Spleen (tissue), 11 donors: ENCODE measurements at regions not wholly inside any gene's neighbourhood (a gene's known extent, or its start where the extent isn't known, plus 50 kb on each side); places are given as distances from the start of the nearest gene placed in this dataset.
"Not testable (repeated sequence)": the region's sequence is repeated elsewhere in the genome, so short reads cannot be mapped to it uniquely, and the experiment has no call there.

Experiments used
- DNase-seq: peaks from one replicate; pipeline ENCODE4 v3.0.0-alpha.2; 2020
- H3K27ac ChIP-seq, 8 donors: fragments of 200-600 bp; sonication (generic) in 7 of 8; 1 replicate in 4 of 8; 2 replicates in 4 of 8; pipeline versions ENCODE4 v1.5.0 to v1.8.0; 2016 to 2021; ENCODE audit warnings: inconsistent platforms in 4 of 8, mild to moderate bottlenecking in 4 of 8, moderate library complexity in 1 of 8
- H3K27me3 ChIP-seq, 7 donors: fragments of 200-600 bp; sonication (generic) in 6 of 7; replicated peaks in 1 of 7; 1 replicate in 4 of 7; 2 replicates in 3 of 7; pipeline versions ENCODE4 v1.5.0 to v1.8.0; 2016 to 2021; ENCODE audit warnings: inconsistent platforms in 3 of 7, mild to moderate bottlenecking in 1 of 7
- H3K36me3 ChIP-seq, 6 donors: fragments of 200-600 bp; sonication (generic) in 5 of 6; 1 replicate in 4 of 6; 2 replicates in 2 of 6; pipeline versions ENCODE4 v1.5.0 to v1.8.0; 2016 to 2021; ENCODE audit warnings: inconsistent platforms in 2 of 6
- H3K4me1 ChIP-seq, 6 donors: fragments of 200-600 bp; sonication (generic) in 5 of 6; 1 replicate in 3 of 6; 2 replicates in 3 of 6; pipeline versions ENCODE4 v1.5.0 to v1.8.0; 2016 to 2021; ENCODE audit warnings: inconsistent platforms in 3 of 6
- H3K4me3 ChIP-seq, 8 donors: fragments of 200-600 bp; sonication (generic) in 7 of 8; 1 replicate in 4 of 8; 2 replicates in 4 of 8; pipeline versions ENCODE4 v1.5.0 to v1.8.0; 2016 to 2021; ENCODE audit warnings: inconsistent platforms in 4 of 8, mild to moderate bottlenecking in 4 of 8, moderate library complexity in 2 of 8
- H3K9me3 ChIP-seq, 8 donors: fragments of 200-600 bp; sonication (generic) in 7 of 8; 1 replicate in 4 of 8; 2 replicates in 4 of 8; pipeline versions ENCODE4 v1.5.0 to v1.8.0; 2016 to 2021; ENCODE audit warnings: inconsistent platforms in 4 of 8
- POLR2A ChIP-seq, 3 donors: fragments of 450-650 bp; IDR thresholded peaks; one replicate each; pipeline ENCODE4 v1.5.1; 2017; ENCODE audit warnings: antibody characterized with exemption in 3 of 3, mild to moderate bottlenecking in 1 of 3
- POLR2AphosphoS5 ChIP-seq, 3 donors: sonication (generic); formaldehyde crosslinking; IDR thresholded peaks; one replicate each; pipeline ENCODE4 v1.5.1; 2017; ENCODE audit warnings: antibody characterized with exemption in 3 of 3
- WGBS, 5 donors: extraction: QIAGEN DNeasy Blood & Tissue Kit in 3 of 5; methylation state at CpG; one replicate each; pipeline versions ENCODE4 v1.1.5 to v1.1.7; 2013 to 2018; 5-methylcytosine and 5-hydroxymethylcytosine counted together
- intact Hi-C: fragments of 100-400 bp; cut with DNase I; formaldehyde crosslinking; loops from one replicate; pipeline ENCODE4 v1.15.0; 2023; ENCODE audit warnings: low total_unique reads
- TF ChIP-seq, protein P1 (sequence below), 11 experiments: fragments of 200-600 bp in 7 of 11; fragments of 450-650 bp in 4 of 11; sonication (generic) in 4 of 11; IDR thresholded peaks in 8 of 11; conservative IDR thresholded peaks in 3 of 11; 1 replicate in 7 of 11; 2 replicates in 4 of 11; pipeline versions ENCODE4 v1.4.0 to v1.8.0; 2016 to 2021; ENCODE audit warnings: antibody characterized with exemption in 11 of 11, inconsistent platforms in 4 of 11, mild to moderate bottlenecking in 1 of 11
- donor health status: healthy with polysubstance abuse.
- donor health status: DM: no; HTN: no; CAD: no; lungs with moderate emphysema.
- donor health status: DM: no; HTN: no; CAD: no.
- donor health status: Bipolar disorder and iron deficiency.
- donor health status: healthy.
- donor health status: DM: no; HTN: no; CAD: no.
- donor health status: DM: yes; HTN: yes; CAD: no.

DNA sequence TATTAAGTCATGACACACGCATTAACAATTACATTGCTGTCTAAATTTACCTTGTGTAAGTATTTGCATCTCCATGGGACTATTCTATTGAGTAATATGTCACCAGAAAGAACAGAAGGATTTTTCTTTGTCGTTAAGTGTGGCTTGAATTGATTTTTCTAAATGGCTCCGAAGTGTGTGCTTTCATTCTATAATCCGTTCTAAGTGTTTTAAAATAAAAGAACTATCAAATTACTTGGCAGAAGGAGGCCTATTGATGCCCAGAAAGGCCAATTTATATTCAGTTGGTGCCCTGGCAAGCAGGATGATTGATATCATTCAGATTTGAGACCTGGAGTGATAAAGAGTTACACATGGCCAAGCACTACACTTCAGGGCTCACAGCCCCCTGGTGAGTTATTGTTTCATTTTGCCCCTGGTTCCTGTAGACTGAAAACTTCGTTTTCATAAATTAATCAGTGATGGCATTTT is 538.9 kb upstream of the ANO5 start:
- no peak for DNase-seq
- TF ChIP-seq POLR2A (IDR thresholded peaks at IDR 0.05) (no peak), POLR2AphosphoS5 (IDR thresholded peaks at IDR 0.05) (no peak)
- TF ChIP-seq, protein P1, sequence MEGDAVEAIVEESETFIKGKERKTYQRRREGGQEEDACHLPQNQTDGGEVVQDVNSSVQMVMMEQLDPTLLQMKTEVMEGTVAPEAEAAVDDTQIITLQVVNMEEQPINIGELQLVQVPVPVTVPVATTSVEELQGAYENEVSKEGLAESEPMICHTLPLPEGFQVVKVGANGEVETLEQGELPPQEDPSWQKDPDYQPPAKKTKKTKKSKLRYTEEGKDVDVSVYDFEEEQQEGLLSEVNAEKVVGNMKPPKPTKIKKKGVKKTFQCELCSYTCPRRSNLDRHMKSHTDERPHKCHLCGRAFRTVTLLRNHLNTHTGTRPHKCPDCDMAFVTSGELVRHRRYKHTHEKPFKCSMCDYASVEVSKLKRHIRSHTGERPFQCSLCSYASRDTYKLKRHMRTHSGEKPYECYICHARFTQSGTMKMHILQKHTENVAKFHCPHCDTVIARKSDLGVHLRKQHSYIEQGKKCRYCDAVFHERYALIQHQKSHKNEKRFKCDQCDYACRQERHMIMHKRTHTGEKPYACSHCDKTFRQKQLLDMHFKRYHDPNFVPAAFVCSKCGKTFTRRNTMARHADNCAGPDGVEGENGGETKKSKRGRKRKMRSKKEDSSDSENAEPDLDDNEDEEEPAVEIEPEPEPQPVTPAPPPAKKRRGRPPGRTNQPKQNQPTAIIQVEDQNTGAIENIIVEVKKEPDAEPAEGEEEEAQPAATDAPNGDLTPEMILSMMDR (IDR thresholded peaks at IDR 0.05 in 8 of 11, conservative IDR thresholded peaks at IDR 0.05 in 3 of 11) = no peak
- intact Hi-C loops = no loop called here
- 57 to 71% (median 63%) methylated on average over 5 of the region's 5 CpGs for WGBS, 5 donors
- H3K36me3 ChIP-seq = no peaks in the 10 kb centered on the region
- no peaks in the 10 kb centered on the region for H3K27me3 ChIP-seq
- no peak overlapping the region for H3K27ac ChIP-seq
- H3K4me3 ChIP-seq = no peak overlapping the region
- H3K9me3 ChIP-seq = no peaks in the 10 kb centered on the region
- no peaks in the 10 kb centered on the region for H3K4me1 ChIP-seq

DNA sequence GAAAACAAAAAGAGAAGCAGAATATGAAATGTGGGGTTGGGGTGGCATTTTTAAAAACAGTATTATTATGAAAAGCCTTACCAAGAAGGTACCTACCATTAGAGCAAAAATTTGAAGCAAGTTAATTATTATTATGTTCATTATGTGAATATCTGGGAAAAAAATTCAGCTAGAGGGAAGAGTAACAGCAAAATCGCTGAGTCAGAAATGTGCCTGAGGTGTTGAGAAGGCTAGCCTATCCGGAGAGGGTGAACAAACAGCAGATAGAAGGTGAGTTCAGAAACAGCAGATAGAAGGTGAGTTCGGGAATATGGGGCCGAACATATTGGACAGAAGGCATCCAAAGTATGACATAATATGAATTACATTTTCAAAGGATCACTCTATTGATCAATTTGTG is 536.8 kb upstream of the ANO5 start:
- H3K4me3 ChIP-seq = no peak overlapping the region
- TF ChIP-seq, protein P1 (IDR thresholded peaks at IDR 0.05 in 8 of 11, conservative IDR thresholded peaks at IDR 0.05 in 3 of 11) = no peak
- TF ChIP-seq POLR2A (IDR thresholded peaks at IDR 0.05) = no peak
- no peak for TF ChIP-seq POLR2AphosphoS5 (IDR thresholded peaks at IDR 0.05)

DNA sequence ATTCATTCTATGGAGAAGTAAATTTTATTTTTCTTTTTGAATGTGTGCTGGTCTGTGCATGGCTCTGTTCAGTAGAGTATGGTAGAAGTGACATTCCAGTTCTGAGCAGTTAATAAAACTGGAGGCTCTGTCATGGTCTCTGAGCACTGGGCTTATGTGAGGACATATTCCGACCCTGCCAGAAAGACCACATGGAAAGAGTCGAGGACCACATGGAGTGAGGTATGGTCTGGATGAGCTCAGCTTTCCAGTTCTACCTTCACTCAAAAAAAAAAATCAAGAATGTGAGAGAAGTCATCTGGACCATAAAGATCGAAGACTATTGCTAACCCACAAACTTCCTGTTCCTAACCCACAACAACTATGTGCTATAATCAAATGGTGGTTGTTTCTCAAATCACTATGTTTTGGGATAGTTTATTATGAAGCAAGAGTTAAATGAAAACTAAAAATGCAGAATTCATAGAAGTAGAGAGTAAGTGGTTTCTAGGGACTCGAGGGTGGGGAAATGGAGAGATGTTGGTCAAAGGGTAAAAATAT is 534.2 kb upstream of the ANO5 start:
- no peaks in the 10 kb centered on the region for H3K27me3 ChIP-seq
- DNase-seq = no peak
- H3K9me3 ChIP-seq = peaks cover 0 to 4% (median 0%) of the 10 kb centered on the region in 8 donors
- no peaks in the 10 kb centered on the region for H3K4me1 ChIP-seq
- no peak overlapping the region for H3K27ac ChIP-seq
- no peaks in the 10 kb centered on the region for H3K36me3 ChIP-seq
- intact Hi-C loops = no loop called here
- H3K4me3 ChIP-seq = no peak overlapping the region
- TF ChIP-seq, protein P1 (IDR thresholded peaks at IDR 0.05 in 8 of 11, conservative IDR thresholded peaks at IDR 0.05 in 3 of 11) = no peak
- TF ChIP-seq POLR2A (IDR thresholded peaks at IDR 0.05) = no peak
- no peak for TF ChIP-seq POLR2AphosphoS5 (IDR thresholded peaks at IDR 0.05)
- WGBS, 5 donors = 46 to 59% (median 53%) methylated on average over 4 of the region's 4 CpGs

More for the DNA sequence above, 536.8 kb upstream of the ANO5 start:
- Histone ChIP-seq H3K9me3 (no peaks in the 10 kb centered on the region), H3K27me3 (no peaks in the 10 kb centered on the region), H3K36me3 (no peaks in the 10 kb centered on the region), H3K27ac (no peak overlapping the region), H3K4me1 (no peaks in the 10 kb centered on the region)
- 82 to 95% (median 87%) methylated on average over 4 of the region's 4 CpGs for WGBS, 5 donors
- no peak for DNase-seq
- intact Hi-C loops = no loop called here

DNA sequence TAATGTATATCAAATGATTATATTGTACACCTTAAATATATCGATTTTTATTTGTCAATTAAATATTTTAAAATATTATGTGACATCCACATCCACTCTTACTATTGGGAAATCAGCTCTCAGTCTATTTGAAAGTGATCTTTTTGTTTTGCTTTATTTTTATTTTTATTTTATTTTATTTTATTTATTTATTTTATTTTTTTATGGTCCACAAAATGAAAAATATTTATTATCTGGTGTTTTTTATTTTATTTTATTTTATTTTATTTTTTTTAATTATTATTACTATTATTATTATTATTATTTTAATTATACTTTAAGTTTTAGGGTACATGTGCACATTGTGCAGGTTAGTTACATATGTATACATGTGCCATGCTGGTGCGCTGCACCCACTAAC is 533.5 kb upstream of the ANO5 start:
- H3K9me3 ChIP-seq, H3K27ac ChIP-seq, H3K4me1 ChIP-seq, DNase-seq, H3K4me3 ChIP-seq, H3K27me3 ChIP-seq, H3K36me3 ChIP-seq, intact Hi-C loops: not testable (repeated sequence)
- 65 to 88% (median 75%) methylated on average over 1 to 2 of the region's 2 CpGs for WGBS, 5 donors

DNA sequence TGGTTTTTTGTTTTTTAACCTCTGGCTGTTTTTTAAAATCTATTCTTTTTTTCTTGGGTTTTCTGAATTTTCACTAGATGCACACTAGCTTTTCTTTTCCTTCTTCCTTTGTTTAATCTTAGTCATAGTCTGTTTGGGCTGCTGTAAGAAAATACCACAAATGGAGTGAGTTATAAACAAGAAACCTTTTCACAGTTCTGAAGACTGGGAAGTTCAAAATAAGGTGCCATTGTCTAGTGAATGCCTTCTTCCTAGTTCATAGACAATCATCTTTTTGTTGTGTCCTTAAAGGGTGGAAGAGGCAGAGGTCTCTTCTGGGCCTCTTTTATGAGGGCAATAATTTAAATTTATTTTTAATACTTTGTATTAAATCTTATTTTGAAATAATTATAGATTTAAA is 532.9 kb upstream of the ANO5 start:
- intact Hi-C loops = no loop called here
- Histone ChIP-seq H3K4me3 (no peak overlapping the region), H3K36me3 (no peaks in the 10 kb centered on the region), H3K4me1 (no peaks in the 10 kb centered on the region), H3K27me3 (no peaks in the 10 kb centered on the region), H3K27ac (no peak overlapping the region), H3K9me3 (peaks cover 0 to 4% (median 0%) of the 10 kb centered on the region in 8 donors)
- DNase-seq = no peak
- TF ChIP-seq, protein P1 (IDR thresholded peaks at IDR 0.05 in 8 of 11, conservative IDR thresholded peaks at IDR 0.05 in 3 of 11) = no peak
- TF ChIP-seq POLR2AphosphoS5 (IDR thresholded peaks at IDR 0.05) (no peak), POLR2A (IDR thresholded peaks at IDR 0.05) (no peak)
